Stimulated activated CD8-positive, alpha-beta memory T cell treated with anti-CD3 and anti-CD28 coated beads, Interleukin-15, amount 100 ng/mL, for 48 hours (primary cell): ENCODE measurements at regions not wholly inside any gene's neighbourhood (a gene's known extent, or its start where the extent isn't known, plus 50 kb on each side); places are given as distances from the start of the nearest gene placed in this dataset.
"Not testable (repeated sequence)": the region's sequence is repeated elsewhere in the genome, so short reads cannot be mapped to it uniquely, and the experiment has no call there.

Experiments
- DNase-seq, 2 donors: peaks; one replicate each; pipeline ENCODE4 v3.0.0-alpha.2; 2020; ENCODE audit warnings: low read depth in 2 of 2

DNA sequence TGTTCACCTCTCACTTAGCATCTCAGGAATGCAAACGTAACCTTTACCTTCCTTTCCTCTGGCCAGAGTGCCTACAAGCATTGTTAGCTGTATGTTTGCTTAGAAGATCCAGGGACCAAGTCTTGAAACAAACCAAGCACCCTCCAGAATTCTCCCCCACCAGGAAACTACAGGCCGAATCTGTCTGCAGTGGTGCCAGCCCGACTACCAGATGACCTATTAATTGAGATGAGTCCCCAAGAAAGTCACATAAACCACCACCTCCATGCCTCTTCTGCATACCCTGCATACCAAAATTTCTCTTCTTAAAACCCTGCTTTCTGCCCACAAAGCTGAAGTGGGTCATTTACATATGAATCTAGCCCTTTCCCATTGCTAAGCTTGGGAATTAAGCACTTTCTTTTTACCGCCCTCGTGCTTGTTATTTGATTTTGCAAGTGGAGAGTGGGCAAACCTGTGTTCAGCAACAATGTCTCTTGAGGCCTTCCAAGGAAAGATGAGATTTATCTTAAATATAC is 1239.1 kb downstream of the CDH12 start:
- DNase-seq, result no peak

DNA sequence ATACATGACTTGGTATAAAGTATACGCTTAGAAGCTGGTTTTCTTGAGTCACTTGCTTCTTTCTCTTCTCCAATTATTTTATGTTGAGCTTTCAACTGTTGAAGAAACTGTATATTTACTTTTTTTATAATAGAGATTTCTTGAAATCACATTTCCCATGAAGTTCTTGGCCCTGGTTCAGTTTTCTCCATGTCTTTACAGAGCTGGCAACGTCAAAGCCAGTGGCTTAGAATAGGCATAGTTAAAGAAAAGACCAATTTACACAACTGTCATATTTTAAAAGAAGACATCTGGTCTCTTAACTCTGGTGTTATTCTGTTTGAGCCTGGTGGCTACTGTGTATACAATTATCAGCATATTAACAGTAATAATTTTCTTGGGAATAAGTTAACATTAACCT is 1249.3 kb downstream of the CDH12 start:
- DNase-seq, result no peak

DNA sequence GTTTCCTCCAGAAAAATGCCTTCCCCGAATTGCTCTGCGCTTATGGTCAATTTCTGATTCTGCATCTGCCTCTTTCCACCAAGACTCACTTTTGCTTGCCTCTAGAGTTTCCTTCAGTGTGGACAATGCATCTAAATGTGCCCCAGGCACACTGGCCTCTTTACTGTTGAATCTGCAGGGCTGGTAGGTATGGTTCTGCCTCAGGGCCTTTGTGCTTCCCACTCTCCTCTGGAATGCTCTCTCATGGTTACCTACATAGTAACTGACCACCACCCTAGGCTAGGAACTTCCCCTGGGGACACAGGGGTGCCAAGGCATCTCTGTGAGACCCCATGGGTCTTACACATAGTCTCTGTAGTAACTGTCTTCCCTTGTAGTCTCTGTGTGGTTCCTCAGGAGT is 1258.6 kb downstream of the CDH12 start:
- DNase-seq, result no peak

DNA sequence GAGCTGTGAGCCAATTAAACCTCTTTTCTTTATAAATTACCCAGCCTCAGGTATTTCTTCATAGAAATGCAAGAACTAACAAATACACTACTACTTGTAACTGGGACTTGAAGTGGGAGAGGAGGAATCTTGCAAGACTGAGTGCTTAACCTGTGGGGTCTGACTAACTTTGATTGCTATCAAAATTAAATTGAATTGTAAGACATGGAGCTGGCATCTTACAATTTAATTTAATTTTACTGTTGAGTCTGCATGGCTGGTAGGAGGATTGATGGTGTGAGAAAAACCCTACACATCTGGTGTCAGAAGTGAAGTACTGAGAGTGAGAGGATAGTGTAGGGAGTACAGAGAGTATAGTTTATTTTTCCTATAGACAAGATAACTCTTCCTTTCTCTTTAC is 1259.9 kb downstream of the CDH12 start:
- DNase-seq, result no peak

DNA sequence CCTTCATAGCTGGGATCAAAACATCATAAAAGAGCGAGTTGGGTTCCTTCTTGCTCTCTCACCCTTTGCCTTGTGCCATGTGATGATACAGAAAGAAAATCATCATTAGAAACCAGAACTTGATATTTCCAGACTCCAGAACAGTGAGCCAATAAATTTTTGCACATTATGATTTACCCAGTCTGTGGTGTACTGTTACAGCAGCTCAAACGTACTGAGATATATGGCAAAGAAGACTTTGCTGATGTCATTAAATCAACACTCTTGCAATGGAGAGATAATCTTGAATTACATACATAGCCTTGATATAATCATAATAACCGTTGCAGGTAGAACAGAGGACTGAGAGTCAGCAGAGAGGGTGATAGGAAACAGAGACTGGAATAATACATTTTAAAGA is 1271.6 kb downstream of the CDH12 start:
- no peak for DNase-seq

DNA sequence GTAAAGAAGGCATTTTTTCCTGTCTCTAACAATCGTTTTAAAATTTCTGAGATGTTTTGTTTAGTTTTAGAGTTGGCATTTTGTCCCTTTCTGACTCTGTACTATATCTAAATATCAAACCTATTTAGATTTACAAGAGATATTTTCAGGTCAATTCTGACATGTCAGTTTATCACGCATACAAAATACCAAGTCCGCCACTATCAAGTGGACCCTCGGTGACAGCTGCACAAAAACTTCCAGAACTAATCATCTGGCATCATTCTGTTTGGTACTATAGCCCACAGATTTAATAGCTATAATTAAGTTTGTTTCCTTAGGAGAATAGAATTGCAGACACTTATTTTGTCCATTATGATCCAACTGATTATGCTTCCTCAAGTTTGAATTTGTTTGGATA is 1278.2 kb downstream of the CDH12 start:
- no peak for DNase-seq

DNA sequence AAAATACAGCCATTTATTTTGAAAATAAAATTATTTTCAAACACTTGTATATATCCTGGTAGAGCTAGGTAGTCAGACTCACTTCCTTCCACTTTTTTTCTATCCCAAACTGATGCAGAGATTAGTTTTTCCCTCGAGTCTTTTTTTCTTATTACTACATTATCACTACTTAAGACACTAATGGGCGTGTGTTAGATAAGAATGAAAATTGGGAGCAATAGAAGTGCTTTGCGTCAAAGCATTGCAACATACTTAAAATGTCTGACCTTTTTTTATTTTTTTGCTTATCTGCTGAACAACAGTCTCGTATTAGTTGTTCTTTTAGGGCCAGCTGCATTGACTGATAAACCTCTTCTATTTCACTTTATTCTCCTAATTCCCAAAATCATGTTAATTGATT is 1278.7 kb downstream of the CDH12 start:
- no peak for DNase-seq

DNA sequence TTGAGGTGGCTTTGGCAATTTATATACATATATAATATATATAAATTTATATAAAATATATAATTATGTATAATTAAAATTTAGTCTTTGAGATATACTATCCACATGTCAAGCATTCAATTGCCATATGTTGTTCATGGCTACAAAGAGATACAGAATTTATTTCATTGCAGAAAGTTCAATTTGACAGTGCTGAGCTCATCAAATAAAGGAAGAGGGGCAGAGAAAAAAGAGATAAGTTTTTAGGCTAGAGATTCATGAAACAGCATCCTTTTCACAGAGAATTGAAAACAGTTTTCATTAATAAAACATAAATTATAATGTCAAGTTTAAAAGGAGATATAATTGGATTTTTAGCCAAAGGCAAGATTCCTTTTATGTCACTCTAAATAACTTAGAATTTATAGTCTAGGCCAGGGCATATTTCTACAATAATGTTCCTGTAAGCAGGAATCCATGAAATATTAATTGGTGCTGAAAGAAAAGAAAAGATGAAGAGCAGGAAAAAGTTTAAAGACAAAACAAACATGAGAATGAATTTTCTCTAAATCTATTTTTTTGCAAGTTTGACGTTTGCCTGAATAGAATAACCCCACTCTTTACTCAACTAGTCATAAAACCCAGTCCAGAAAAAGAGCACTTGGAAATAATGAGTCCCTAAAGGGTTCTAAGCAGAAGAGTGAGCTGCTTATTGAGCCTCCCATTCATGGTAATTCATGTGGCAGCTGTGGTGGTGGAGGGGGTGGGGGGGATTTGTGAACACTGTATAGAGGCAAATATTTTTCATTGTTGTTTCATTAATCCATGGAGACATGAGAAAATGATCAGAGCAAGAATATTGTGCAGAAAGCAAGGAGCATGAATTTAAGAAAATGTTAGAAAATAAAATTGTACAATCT is 1279.5 kb downstream of the CDH12 start:
- no peak for DNase-seq

DNA sequence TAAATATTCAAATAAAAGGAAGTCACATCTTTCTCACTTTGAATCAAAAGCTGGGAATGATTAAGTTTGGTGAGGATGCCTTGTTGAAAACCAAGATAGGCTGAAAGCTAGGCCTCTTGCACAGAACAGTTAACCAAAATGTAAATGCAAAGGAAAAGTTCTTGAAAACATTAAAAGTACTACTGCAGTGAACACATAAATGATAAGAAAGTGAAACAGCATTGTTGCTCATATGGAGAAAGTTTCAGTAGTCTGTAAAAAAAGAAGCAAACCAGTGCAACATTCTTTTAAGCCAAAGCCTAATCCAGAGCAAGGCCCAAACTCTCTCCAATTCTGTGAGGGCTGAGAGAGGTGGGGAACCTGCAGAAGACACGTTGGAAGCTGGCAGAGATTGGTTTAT is 1281.9 kb downstream of the CDH12 start:
- DNase-seq, result not testable (repeated sequence)

DNA sequence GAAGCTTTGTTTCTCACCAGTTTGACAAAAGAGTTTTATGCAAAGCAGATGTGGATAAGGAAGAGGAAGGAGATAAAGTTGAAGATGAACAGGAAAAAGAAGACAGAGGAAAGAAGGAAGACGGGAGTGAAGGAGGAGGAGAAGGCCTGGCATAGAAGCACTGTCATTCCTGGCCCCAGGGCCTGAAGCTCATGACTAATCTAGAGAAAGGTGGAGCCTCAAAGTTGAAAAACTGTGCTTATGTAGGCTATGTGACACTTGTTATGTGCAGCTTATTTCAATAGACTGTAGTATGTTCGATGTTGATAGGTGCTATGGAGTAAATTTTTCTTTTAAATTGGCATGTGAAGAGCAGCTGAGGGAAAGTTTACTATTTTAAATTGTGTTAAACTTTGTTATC is 1294.0 kb downstream of the CDH12 start:
- not testable (repeated sequence) for DNase-seq

DNA sequence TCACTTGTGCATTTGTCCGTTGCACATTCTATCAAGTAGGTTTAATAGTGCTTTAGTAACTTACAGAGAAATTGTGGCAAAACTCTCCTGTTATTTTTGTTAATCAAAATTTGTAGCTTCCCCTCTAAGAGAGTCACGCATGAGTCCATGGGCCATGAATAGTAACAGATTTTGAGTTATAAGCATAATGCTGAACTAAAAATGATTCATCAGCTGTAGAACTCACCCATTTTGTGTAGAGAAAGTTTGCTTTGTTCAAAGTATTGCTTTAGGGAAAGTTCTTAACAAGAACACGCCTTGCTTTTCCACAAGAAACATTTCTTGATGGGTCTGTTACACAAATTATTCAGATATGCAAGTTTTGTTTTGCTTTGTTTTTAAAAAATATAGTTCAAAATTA is 1300.9 kb downstream of the CDH12 start:
- DNase-seq, result not testable (repeated sequence)

DNA sequence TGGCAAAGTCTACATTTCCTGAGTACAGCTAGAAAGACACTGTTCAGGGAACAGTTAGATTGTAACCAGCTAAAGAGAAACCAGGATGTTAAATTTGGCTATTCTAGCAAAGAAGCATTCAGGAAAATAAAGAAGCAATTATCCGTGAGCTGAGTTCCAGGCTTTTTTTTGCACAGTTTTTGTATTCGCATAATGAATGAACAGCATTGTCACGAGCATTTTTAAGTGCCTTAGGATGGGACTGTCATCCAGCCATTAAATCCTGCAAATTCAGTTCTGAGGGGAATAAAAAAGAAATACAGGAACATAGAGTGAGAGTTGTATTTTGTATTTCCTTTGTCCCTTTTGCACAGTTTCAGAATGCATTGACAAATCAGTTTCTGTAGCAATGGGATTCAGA is 1302.2 kb downstream of the CDH12 start:
- DNase-seq, result not testable (repeated sequence)

DNA sequence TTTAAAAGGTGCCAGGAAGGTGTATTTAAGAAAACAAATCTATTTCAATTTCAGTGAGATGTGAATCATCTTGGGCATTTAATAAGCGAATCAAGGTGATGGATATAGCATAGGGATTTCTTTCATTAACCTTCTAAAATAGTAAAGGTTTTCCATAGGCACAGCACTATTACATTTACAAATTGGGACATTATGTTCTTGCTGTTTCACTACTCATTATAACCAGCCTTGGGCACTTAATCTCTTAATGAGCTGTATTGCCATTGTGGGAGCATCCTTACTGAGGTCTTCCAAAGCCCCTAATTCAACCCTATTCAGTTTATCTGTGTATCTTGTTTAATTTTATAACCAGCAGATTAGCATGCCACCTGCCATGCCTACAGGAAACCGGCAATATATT is 1305.5 kb downstream of the CDH12 start:
- DNase-seq, result not testable (repeated sequence)

DNA sequence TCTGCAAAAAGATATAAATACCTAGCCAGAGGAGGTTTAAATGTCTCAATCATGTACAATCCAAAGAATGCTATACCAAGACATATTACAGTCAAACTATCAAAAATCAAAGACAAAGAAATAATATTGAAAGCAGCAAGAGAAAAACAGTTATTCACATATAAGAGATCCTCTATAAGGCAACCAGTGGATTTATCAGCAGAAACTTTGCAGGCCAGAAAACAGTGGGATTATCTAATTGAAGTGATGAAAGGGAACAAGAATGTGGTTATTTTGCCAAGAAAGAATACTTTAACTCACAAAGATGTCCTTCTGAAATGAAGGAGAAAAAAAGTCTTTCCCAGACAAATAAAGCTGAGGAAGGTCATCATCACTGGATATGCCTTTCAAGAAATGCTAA is 1318.0 kb downstream of the CDH12 start:
- not testable (repeated sequence) for DNase-seq

DNA sequence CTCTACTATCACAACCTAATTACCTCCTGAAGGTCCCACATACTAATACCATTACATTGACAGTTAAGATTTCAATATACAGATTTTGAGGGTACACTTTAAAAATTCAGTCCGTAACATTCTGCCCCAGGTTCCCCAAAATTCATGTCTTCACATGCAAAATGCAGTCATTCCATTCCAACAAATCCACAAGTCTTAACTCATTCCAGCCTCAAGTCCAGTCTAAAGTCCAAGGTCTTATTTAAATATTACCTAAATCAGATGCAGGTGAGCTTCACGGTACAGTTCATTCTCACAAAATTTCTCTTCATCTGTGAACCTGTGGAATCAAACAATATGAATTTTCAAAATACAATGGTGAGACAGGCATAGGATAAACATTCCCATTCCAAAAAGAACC is 1332.0 kb downstream of the CDH12 start:
- DNase-seq, result not testable (repeated sequence)

DNA sequence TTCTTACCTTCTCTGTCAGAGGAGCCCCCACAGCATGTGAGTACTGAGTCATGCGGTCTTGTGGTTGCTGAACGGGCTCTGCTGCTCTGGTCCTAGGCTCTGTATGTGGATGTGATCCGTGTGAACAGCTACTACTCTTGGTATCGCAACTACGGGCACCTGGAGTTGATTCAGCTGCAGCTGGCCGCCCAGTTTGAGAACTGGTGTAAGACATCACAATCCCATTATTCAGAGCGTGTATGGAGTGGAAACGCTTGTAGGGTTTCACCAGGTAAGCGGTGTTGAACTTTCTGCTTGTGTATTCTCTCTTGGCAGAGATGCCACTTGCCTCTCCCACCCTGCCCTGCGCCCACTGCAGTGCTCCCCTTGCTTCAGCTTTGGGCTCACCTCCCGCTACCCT is 1356.2 kb downstream of the CDH12 start:
- DNase-seq, result not testable (repeated sequence)

DNA sequence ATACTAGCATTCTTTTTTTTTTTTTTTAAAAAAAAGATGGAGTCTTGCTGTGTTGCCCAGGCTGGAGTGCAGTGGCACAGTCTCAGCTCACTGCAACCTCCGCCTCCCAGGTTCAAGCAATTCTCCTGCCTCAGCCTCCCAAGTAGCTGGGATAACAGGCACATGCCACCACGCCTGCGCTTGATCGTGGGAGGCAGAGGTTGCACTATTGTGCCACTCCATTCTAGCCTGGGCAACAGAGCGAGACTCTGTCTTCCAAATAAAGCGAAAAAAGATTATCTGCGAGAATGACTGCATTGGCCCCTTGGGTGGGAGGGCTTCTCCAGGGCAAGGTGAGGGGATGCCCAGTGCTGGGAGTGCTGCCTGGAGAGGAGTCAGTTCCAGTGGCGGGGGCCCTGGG is 1357.1 kb downstream of the CDH12 start:
- DNase-seq, result not testable (repeated sequence)

DNA sequence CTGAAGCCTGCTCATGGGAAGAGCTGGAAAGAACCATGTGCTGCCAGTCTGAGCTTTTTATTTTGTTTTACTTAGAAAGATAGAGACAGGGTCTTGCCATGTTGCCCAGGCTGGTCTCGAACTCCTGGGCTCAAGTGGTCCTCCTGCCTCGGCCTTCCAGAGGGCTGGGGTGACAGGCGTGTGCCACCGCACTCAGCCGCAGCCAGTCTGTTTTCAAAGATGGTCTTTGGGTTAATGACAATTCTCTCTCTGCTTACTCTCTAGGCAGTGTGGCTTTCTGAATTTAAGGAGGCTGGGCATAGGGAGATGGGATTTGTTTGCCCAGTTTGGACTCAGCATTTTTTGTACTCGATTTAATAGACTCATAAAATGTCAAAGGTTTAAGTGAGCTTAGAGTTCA is 1357.9 kb downstream of the CDH12 start:
- not testable (repeated sequence) for DNase-seq

DNA sequence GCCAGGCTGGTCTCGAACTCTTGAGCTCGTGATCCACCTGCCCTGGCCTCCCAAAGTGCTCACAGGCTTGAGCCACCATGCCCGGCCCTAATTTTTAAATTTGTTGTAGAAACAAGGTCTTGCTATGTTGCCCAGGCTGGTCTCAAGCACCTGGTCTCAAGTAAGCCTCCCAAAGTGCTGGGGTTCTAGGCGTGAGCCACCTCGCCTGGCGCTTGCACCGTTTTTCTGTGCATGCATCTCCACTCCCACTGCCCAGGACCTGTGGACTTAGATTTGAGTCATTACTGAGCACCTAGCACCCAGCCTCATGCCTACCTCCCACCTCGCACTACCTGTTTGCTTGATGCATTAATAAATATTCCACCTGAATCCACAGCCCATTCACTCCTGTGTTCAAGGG is 1359.1 kb downstream of the CDH12 start:
- DNase-seq, result not testable (repeated sequence)

DNA sequence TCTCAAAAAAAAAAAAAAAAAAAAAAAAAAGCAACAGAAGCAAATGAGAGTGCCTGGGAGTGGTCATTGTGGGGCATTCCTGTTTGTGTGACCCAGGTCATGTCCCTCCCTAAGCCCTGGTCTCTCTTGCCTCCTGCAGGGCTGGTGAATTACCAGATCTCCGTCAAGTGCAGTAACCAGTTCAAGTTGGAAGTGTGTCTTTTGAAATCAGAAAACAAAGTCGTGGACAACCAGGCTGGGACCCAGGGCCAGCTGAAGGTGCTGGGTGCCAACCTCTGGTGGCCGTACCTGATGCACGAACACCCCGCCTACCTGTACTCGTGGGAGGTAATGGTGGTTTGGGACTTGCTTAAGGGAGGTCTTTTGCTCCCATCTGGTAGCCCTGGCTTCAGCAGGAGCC is 1362.0 kb downstream of the CDH12 start:
- DNase-seq, result not testable (repeated sequence)

DNA sequence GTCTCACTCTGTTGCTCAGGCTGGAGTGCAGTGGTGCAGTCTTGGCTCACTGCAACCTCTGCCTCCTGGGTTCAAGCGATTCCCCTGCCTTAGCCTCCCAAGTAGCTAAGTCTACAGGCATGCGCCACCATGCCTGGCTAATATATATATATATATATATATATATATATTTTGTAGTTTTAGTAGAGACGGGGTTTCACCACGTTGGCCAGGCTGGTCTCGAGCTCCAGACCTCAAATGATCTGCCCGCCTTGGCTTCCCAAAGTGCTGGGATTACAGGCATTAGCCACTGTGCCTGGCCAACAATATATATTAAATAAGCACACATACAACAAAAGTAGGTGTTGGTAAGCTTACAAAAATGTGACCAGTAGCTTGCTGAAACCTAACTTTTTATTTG is 1364.3 kb downstream of the CDH12 start:
- not testable (repeated sequence) for DNase-seq

DNA sequence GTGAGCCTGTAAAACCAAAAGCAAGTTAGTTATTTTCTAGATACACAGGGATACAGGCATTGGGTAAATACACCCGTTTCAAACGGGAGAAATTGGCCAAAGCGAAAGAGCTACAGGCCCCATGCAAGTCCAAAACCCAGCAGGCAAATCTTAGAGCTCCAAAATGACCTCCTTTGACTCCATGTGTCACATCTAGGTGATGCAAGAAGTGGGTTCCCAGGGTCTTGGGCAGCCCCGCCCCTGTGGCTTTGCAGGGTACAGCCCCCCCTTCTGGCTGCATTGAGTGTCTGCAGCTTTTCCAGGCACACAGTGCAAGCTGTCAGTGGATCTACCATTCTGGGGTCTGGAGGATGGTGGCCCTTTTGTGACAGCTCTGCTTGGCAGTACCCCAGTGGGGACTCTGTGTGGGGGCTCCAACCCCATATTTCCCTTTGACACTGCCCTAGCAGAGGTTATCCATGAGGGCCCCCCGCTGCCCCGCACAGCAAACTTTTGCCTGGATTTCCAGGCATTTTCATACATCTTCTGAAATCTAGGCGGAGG is 1367.6 kb downstream of the CDH12 start:
- peak in 1 of 2 donors; percentile 14 for DNase-seq

DNA sequence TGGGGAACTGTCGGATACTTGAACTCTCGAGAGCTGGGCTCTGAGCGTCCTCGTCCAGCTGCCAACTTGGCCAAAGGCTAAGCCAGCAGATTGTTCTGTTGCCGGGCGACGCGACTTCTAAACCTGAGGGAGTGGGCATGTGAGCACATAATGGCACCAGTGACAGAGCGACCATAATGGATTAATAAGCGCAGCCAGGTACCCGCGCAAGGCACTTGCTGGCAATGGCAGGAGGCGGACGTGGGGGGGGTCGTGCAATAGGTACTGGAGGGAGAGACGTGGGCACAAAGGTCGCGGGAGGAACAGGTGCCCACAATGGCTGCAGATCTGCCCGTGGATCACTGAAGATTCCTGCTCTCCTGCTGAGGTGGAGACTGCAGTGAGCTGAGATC is 1368.7 kb downstream of the CDH12 start:
- DNase-seq, result not testable (repeated sequence)
